CD4-positive, alpha-beta T cell (primary cell): ENCODE measurements at regions not wholly inside any gene's neighbourhood (a gene's known extent, or its start where the extent isn't known, plus 50 kb on each side); places are given as distances from the start of the nearest gene placed in this dataset.

Source experiments
- ATAC-seq: fragments of 200-7000 bp; cut with Tn5 transposase; one replicate; pipeline ENCODE4 v1.10.0; 2022; ENCODE audit warnings: mild to moderate bottlenecking; ENCODE audit not compliant: poor library complexity
- CTCF ChIA-PET: fragments of 350-600 bp; sonication (Branson Sonifier 250); formaldehyde crosslinking; loops from one replicate; lab custom pipeline; 2021; ENCODE audit warnings: antibody characterized with exemption, inconsistent platforms; lab: Charles Lee
- POLR2A ChIA-PET: fragments of 350-600 bp; sonication (Branson Sonifier 250); formaldehyde crosslinking; loops from one replicate; lab custom pipeline; 2021; ENCODE audit warnings: antibody characterized with exemption, inconsistent platforms; lab: Charles Lee
- DNase-seq, 14 experiments: peaks; one replicate each; pipeline ENCODE4 v3.0.0-alpha.2; 2013 to 2020; ENCODE audit warnings: mixed read lengths in 2 of 14
- H3K27ac ChIP-seq, 2 donors: one replicate each; pipeline versions ENCODE4 v1.5.1 to v1.7.0; 2013; ENCODE audit warnings: low read length in 2 of 2, low read depth in 1 of 2, mild to moderate bottlenecking in 1 of 2
- H3K27me3 ChIP-seq, 2 experiments: 1 replicate in 1 of 2; 2 replicates in 1 of 2; pipeline versions ENCODE4 v1.6.1 to v1.7.0; 2013; ENCODE audit warnings: low read length in 2 of 2, control low read depth in 1 of 2, mild to moderate bottlenecking in 1 of 2, moderate library complexity in 1 of 2; ENCODE audit not compliant: insufficient read depth in 2 of 2, control insufficient read depth in 1 of 2
- H3K36me3 ChIP-seq: one replicate; pipeline ENCODE4 v1.6.1; 2013; ENCODE audit warnings: low read length, control low read depth; ENCODE audit not compliant: insufficient read depth
- H3K4me1 ChIP-seq: one replicate; pipeline ENCODE4 v1.6.1; 2013; ENCODE audit warnings: low read length, control low read depth; ENCODE audit not compliant: insufficient read depth
- H3K4me3 ChIP-seq: one replicate; pipeline ENCODE4 v1.5.1; 2013; ENCODE audit warnings: mild to moderate bottlenecking, low read length, moderate library complexity
- H3K9me3 ChIP-seq, 2 experiments: 1 replicate in 1 of 2; 2 replicates in 1 of 2; pipeline versions ENCODE4 v1.6.1 to v1.7.0; 2013; ENCODE audit warnings: low read length in 2 of 2, mild to moderate bottlenecking in 2 of 2, control low read depth in 1 of 2, moderate library complexity in 1 of 2; ENCODE audit not compliant: control insufficient read depth in 1 of 2, insufficient read depth in 1 of 2
- H3K27ac Mint-ChIP-seq: one replicate; pipeline ENCODE4 v1.8.0; 2020; ENCODE audit warnings: mixed read lengths
- H3K27me3 Mint-ChIP-seq: one replicate; pipeline ENCODE4 v1.8.0; 2021; ENCODE audit warnings: mixed read lengths
- H3K36me3 Mint-ChIP-seq: one replicate; pipeline ENCODE4 v1.8.0; 2021; ENCODE audit warnings: low read depth, mixed read lengths
- H3K4me1 Mint-ChIP-seq: one replicate; pipeline ENCODE4 v1.8.0; 2021; ENCODE audit warnings: low read depth, mixed read lengths
- H3K4me3 Mint-ChIP-seq: one replicate; pipeline ENCODE4 v1.8.0; 2020; ENCODE audit warnings: mild to moderate bottlenecking, mixed read lengths
- H3K9me3 Mint-ChIP-seq: one replicate; pipeline ENCODE4 v1.8.0; 2020; ENCODE audit warnings: mixed read lengths
- intact Hi-C, 2 experiments: fragments of 100-400 bp; cut with DNase I in 1 of 2; cut with micrococcal nuclease in 1 of 2; formaldehyde crosslinking; loops; one replicate each; pipeline versions ENCODE4 v1.15.1 to v1.9.0; 2023 to 2025; cut with DNase I, micrococcal nuclease
- TF ChIP-seq, protein P1 (sequence below): fragments of 200-600 bp; IDR thresholded peaks from one replicate; pipeline ENCODE4 v1.8.0; 2022; ENCODE audit warnings: antibody characterized with exemption, mild to moderate bottlenecking

DNA sequence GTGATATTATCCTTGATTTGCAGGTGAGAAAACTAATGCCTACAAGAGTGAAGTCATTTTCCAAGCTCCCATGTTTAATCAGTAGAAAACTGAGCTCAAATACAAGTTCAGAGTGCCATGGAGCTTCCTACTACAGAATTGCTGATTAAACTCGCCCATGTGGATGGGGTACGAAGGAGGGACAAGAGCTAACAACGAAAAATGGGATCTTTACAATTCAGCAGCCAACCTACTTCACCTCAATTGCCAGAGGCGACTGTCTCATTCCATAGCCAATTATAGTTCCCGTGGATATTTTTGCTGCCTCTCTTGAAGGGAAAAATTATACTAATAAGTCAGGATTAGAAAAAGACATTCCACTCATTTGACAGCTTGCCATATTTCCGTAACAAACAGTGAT lies 1155.1 kb downstream of the OLFM4 start:
- no peaks in the 10 kb centered on the region for H3K36me3 Mint-ChIP-seq
- no peak overlapping the region for H3K4me3 Mint-ChIP-seq
- H3K36me3 ChIP-seq: no peaks in the 10 kb centered on the region
- H3K9me3 Mint-ChIP-seq: peaks cover 9% of the 10 kb centered on the region
- no peak overlapping the region for H3K4me3 ChIP-seq
- H3K9me3 ChIP-seq: peaks cover 5 to 6% of the 10 kb centered on the region in 2 experiments
- H3K27ac ChIP-seq: no peak overlapping the region
- intact Hi-C loops: no loop called here
- ATAC-seq (no peak), DNase-seq (no peak)
- ChIA-PET POLR2A (no interaction called here), CTCF (no interaction called here)
- no peaks in the 10 kb centered on the region for H3K4me1 ChIP-seq
- H3K4me1 Mint-ChIP-seq: no peaks in the 10 kb centered on the region
- H3K27ac Mint-ChIP-seq: no peak overlapping the region
- TF ChIP-seq, protein P1, sequence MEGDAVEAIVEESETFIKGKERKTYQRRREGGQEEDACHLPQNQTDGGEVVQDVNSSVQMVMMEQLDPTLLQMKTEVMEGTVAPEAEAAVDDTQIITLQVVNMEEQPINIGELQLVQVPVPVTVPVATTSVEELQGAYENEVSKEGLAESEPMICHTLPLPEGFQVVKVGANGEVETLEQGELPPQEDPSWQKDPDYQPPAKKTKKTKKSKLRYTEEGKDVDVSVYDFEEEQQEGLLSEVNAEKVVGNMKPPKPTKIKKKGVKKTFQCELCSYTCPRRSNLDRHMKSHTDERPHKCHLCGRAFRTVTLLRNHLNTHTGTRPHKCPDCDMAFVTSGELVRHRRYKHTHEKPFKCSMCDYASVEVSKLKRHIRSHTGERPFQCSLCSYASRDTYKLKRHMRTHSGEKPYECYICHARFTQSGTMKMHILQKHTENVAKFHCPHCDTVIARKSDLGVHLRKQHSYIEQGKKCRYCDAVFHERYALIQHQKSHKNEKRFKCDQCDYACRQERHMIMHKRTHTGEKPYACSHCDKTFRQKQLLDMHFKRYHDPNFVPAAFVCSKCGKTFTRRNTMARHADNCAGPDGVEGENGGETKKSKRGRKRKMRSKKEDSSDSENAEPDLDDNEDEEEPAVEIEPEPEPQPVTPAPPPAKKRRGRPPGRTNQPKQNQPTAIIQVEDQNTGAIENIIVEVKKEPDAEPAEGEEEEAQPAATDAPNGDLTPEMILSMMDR: no peak
- H3K27me3 ChIP-seq: no peaks in the 10 kb centered on the region
- no peaks in the 10 kb centered on the region for H3K27me3 Mint-ChIP-seq

DNA sequence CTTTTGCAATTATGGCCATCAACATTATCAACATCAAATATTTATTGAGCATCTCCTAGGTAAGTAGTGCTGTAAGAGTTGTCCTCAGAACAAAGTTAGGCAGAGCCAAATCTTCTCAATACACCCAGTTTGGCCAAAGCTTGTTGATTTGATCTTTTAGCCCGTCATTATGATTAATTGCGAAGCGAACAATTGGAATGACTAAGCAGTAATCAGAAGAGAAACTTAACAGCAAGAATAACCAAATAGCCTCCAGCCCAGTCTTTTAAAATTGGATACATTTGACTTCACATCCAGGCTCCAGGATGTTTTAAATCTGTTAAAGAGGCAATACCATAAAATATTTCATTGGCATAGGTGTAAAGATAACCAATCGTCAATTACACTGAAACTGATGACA lies 1156.0 kb downstream of the OLFM4 start:
- no peaks in the 10 kb centered on the region for H3K27me3 Mint-ChIP-seq
- no peaks in the 10 kb centered on the region for H3K4me1 Mint-ChIP-seq
- intact Hi-C loops: no loop called here
- H3K27me3 ChIP-seq: no peaks in the 10 kb centered on the region
- DNase-seq (no peak), ATAC-seq (no peak)
- ChIA-PET CTCF (no interaction called here), POLR2A (no interaction called here)
- H3K36me3 Mint-ChIP-seq: no peaks in the 10 kb centered on the region
- no peak overlapping the region for H3K27ac ChIP-seq
- no peak overlapping the region for H3K4me3 ChIP-seq
- H3K36me3 ChIP-seq: no peaks in the 10 kb centered on the region
- H3K4me3 Mint-ChIP-seq: no peak overlapping the region
- TF ChIP-seq, protein P1: no peak
- no peaks in the 10 kb centered on the region for H3K4me1 ChIP-seq
- peaks cover 5 to 6% of the 10 kb centered on the region in 2 experiments for H3K9me3 ChIP-seq
- H3K9me3 Mint-ChIP-seq: peaks cover 9% of the 10 kb centered on the region
- no peak overlapping the region for H3K27ac Mint-ChIP-seq

- DNase-seq: no peak
Measured at GRCh38 chr13:54185101-54185500, 1156.5 kb downstream of the OLFM4 start.

More at GRCh38 chr13:54185101-54185500, 1156.5 kb downstream of the OLFM4 start:
- intact Hi-C loops: no loop called here
- no peak overlapping the region for H3K4me3 ChIP-seq
- POLR2A ChIA-PET: no interaction called here
- Mint-ChIP-seq H3K27me3 (no peaks in the 10 kb centered on the region), H3K4me1 (no peaks in the 10 kb centered on the region), H3K36me3 (no peaks in the 10 kb centered on the region), H3K9me3 (peaks cover 11% of the 10 kb centered on the region), H3K27ac (no peak overlapping the region), H3K4me3 (no peak overlapping the region)
- no peak for ATAC-seq
- no peaks in the 10 kb centered on the region for H3K27me3 ChIP-seq
- H3K4me1 ChIP-seq: no peaks in the 10 kb centered on the region
- CTCF ChIA-PET: no interaction called here
- no peaks in the 10 kb centered on the region for H3K36me3 ChIP-seq
- no peak overlapping the region for H3K27ac ChIP-seq
- TF ChIP-seq, protein P1: no peak
- H3K9me3 ChIP-seq: peaks cover 5 to 6% of the 10 kb centered on the region in 2 experiments
